ENCODE measurements at regions not wholly inside any gene's neighbourhood (a gene's known extent, or its start where the extent isn't known, plus 50 kb on each side); places are given as distances from the start of the nearest gene placed in this dataset.
A peak's percentile ranks its signal among the peaks of the same experiment; 100 is the strongest.

GRCh38 chrX:82362550-82362949, 1145.5 kb upstream of the POU3F4 start:
- no peak overlapping the region for H3K4me2 ChIP-seq
- H3K9me3 ChIP-seq: no peaks in the 10 kb centered on the region
- TF ChIP-seq NR3C1 (IDR thresholded peaks at IDR 0.05) (no peak), MAZ (IDR thresholded peaks at IDR 0.05; ENCODE audit: borderline replicate concordance, low read depth, low read length) (no peak), E2F6 (IDR thresholded peaks at IDR 0.05; ENCODE audit: borderline replicate concordance, low read depth) (no peak), NFE2L2 (conservative IDR thresholded peaks at IDR 0.05; ENCODE audit: low read length) (no peak), JUNB (IDR thresholded peaks at IDR 0.05) (no peak), MAFK (IDR thresholded peaks at IDR 0.05; ENCODE audit: partially characterized antibody) (no peak), RCOR1 (IDR thresholded peaks at IDR 0.05; ENCODE audit: low read depth, low read length) (no peak), TFCP2L1 (CRISPR knock-in tag; IDR thresholded peaks at IDR 0.05) (no peak), CEBPB (IDR thresholded peaks at IDR 0.05) (no peak), PHF8 (IDR thresholded peaks at IDR 0.05; ENCODE audit: borderline replicate concordance, low read depth) (no peak), POLR2A (IDR thresholded peaks at IDR 0.05; ENCODE audit: low read length) (no peak), FOSB (CRISPR knock-in tag; IDR thresholded peaks at IDR 0.05) (no peak), BHLHE40 (IDR thresholded peaks at IDR 0.05; ENCODE audit: low read depth, low read length) (no peak), GATA3 (IDR thresholded peaks at IDR 0.05; ENCODE audit: borderline replicate concordance) (no peak), NPAS2 (CRISPR knock-in tag; IDR thresholded peaks at IDR 0.05; ENCODE audit: borderline replicate concordance) (no peak), ZFP36 (IDR thresholded peaks at IDR 0.05; ENCODE audit: borderline replicate concordance, partially characterized antibody) (no peak), RAD21 (conservative IDR thresholded peaks at IDR 0.05 in 1 of 2, IDR thresholded peaks at IDR 0.05 in 1 of 2) (no peak), CBX2 (IDR thresholded peaks at IDR 0.05; ENCODE audit: borderline replicate concordance, low read depth) (no peak)
- ATAC-seq: no peak
- H3K27ac ChIP-seq: no peak overlapping the region
- ChIA-PET CTCF (no interaction called here), POLR2A (no interaction called here)
- WGBS (ENCODE audit: missing lambda C conversion rate): 22% methylated on average over 1 of the region's 5 CpGs
- no peaks in the 10 kb centered on the region for H3K4me1 ChIP-seq
- peak; percentile 59 for FAIRE-seq
- no peak overlapping the region for H3K4me3 ChIP-seq
- no peak for DNase-seq (ENCODE audit: low read depth in 1 of 2, low spot score in 1 of 2)

- no peak for FAIRE-seq
- POLR2A ChIA-PET: no interaction called here
Measured at GRCh38 chrX:82362990-82363389, 1145.1 kb upstream of the POU3F4 start.

More at GRCh38 chrX:82362990-82363389, 1145.1 kb upstream of the POU3F4 start:
- ATAC-seq: no peak
- 7% methylated on average over 1 of the region's 1 CpG for WGBS (ENCODE audit: missing lambda C conversion rate)
- Histone ChIP-seq H3K27ac (no peak overlapping the region), H3K4me3 (no peak overlapping the region), H3K4me1 (no peaks in the 10 kb centered on the region), H3K9me3 (no peaks in the 10 kb centered on the region), H3K4me2 (no peak overlapping the region)
- DNase-seq (ENCODE audit: low read depth in 1 of 2, low spot score in 1 of 2): no peak
- TF ChIP-seq MAX (IDR thresholded peaks at IDR 0.05) (no peak), CBX2 (IDR thresholded peaks at IDR 0.05; ENCODE audit: borderline replicate concordance, low read depth) (no peak), MYC (IDR thresholded peaks at IDR 0.05; ENCODE audit: borderline replicate concordance, low read length) (no peak), KDM5A (IDR thresholded peaks at IDR 0.05) (no peak), HMGXB4 (CRISPR knock-in tag; IDR thresholded peaks at IDR 0.05; ENCODE audit: borderline replicate concordance) (no peak), HES2 (IDR thresholded peaks at IDR 0.05) (no peak), NPAS2 (CRISPR knock-in tag; IDR thresholded peaks at IDR 0.05; ENCODE audit: borderline replicate concordance) (no peak), CBX8 (IDR thresholded peaks at IDR 0.05) (no peak), JUNB (IDR thresholded peaks at IDR 0.05) (no peak), NR3C1 (IDR thresholded peaks at IDR 0.05) (no peak), ESRRA (IDR thresholded peaks at IDR 0.05; ENCODE audit: borderline replicate concordance, low read length) (no peak), SMC3 (IDR thresholded peaks at IDR 0.05) (no peak), ZSCAN20 (CRISPR knock-in tag; IDR thresholded peaks at IDR 0.05) (no peak), SREBF2 (IDR thresholded peaks at IDR 0.05) (no peak), EP300 (IDR thresholded peaks at IDR 0.05) (no peak), NFE2L2 (conservative IDR thresholded peaks at IDR 0.05; ENCODE audit: low read length) (no peak)
- CTCF ChIA-PET: no interaction called here

All from A549 (cell line).